Right atrium auricular region (tissue), 2 donors: ENCODE measurements at regions not wholly inside any gene's neighbourhood (a gene's known extent, or its start where the extent isn't known, plus 50 kb on each side); places are given as distances from the start of the nearest gene placed in this dataset.

ENCODE experiments used
- DNase-seq: peaks from one replicate; pipeline ENCODE4 v3.0.0-alpha.2; 2019; ENCODE audit warnings: low spot score
- H3K27ac ChIP-seq, 2 donors: fragments of 200-600 bp; sonication (generic); 1 replicate in 1 of 2; 2 replicates in 1 of 2; pipeline ENCODE4 v1.5.1; 2016 to 2019
- H3K27me3 ChIP-seq, 2 donors: fragments of 200-600 bp; sonication (generic); one replicate each; pipeline versions ENCODE4 v1.5.1 to v1.6.0; 2017 to 2019
- H3K36me3 ChIP-seq: fragments of 200-600 bp; sonication (generic); one replicate; pipeline ENCODE4 v1.5.1; 2016
- H3K4me1 ChIP-seq, 2 donors: fragments of 200-600 bp; sonication (generic); one replicate each; pipeline versions ENCODE4 v1.5.1 to v1.6.0; 2017 to 2019
- H3K4me3 ChIP-seq, 2 donors: fragments of 200-600 bp; sonication (generic); 1 replicate in 1 of 2; 2 replicates in 1 of 2; pipeline ENCODE4 v1.5.1; 2017 to 2019; ENCODE audit warnings: mild to moderate bottlenecking in 1 of 2, moderate library complexity in 1 of 2
- H3K9me3 ChIP-seq, 2 donors: fragments of 200-600 bp; sonication (generic); one replicate each; pipeline ENCODE4 v1.5.1; 2019
- CTCF ChIP-seq, 2 donors: fragments of 200-600 bp; sonication (generic); IDR thresholded peaks; one replicate each; pipeline ENCODE4 v1.5.1; 2019; ENCODE audit warnings: antibody characterized with exemption in 2 of 2

GRCh38 chr17:6346986-6347385 lies 87.9 kb downstream of the AIPL1 start:
- Histone ChIP-seq H3K27me3 (no peaks in the 10 kb centered on the region), H3K36me3 (no peaks in the 10 kb centered on the region), H3K4me1 (no peaks in the 10 kb centered on the region), H3K9me3 (no peaks in the 10 kb centered on the region), H3K4me3 (no peak overlapping the region), H3K27ac (no peak overlapping the region)
- DNase-seq = no peak
- no peak for TF ChIP-seq CTCF (IDR thresholded peaks at IDR 0.05)

- TF ChIP-seq CTCF (IDR thresholded peaks at IDR 0.05) = no peak
- Histone ChIP-seq H3K27me3 (no peaks in the 10 kb centered on the region), H3K4me3 (no peak overlapping the region), H3K9me3 (no peaks in the 10 kb centered on the region), H3K27ac (no peak overlapping the region), H3K4me1 (no peaks in the 10 kb centered on the region), H3K36me3 (no peaks in the 10 kb centered on the region)
- no peak for DNase-seq
Measured at GRCh38 chr17:6346156-6346786, 88.7 kb downstream of the AIPL1 start.

- no peak for TF ChIP-seq CTCF (IDR thresholded peaks at IDR 0.05)
Measured at GRCh38 chr17:6343736-6344135, 91.2 kb downstream of the AIPL1 start.

GRCh38 chr17:6343191-6343590 lies 91.7 kb downstream of the AIPL1 start:
- Histone ChIP-seq H3K4me3 (no peak overlapping the region), H3K4me1 (no peaks in the 10 kb centered on the region), H3K27me3 (no peaks in the 10 kb centered on the region), H3K36me3 (no peaks in the 10 kb centered on the region), H3K9me3 (no peaks in the 10 kb centered on the region), H3K27ac (no peak overlapping the region)
- no peak for TF ChIP-seq CTCF (IDR thresholded peaks at IDR 0.05)
- no peak for DNase-seq

More at GRCh38 chr17:6343736-6344135, 91.2 kb downstream of the AIPL1 start:
- no peaks in the 10 kb centered on the region for H3K4me1 ChIP-seq
- H3K36me3 ChIP-seq = no peaks in the 10 kb centered on the region
- no peak for DNase-seq
- H3K27me3 ChIP-seq = no peaks in the 10 kb centered on the region
- no peak overlapping the region for H3K27ac ChIP-seq
- H3K9me3 ChIP-seq = no peaks in the 10 kb centered on the region
- no peak overlapping the region for H3K4me3 ChIP-seq

GRCh38 chr17:6340708-6341107 lies 94.2 kb downstream of the AIPL1 start:
- Histone ChIP-seq H3K4me1 (no peaks in the 10 kb centered on the region), H3K4me3 (no peak overlapping the region), H3K27ac (no peak overlapping the region), H3K36me3 (no peaks in the 10 kb centered on the region), H3K9me3 (no peaks in the 10 kb centered on the region), H3K27me3 (no peaks in the 10 kb centered on the region)
- DNase-seq = no peak
- TF ChIP-seq CTCF (IDR thresholded peaks at IDR 0.05) = no peak

- Histone ChIP-seq H3K4me1 (no peaks in the 10 kb centered on the region), H3K36me3 (no peaks in the 10 kb centered on the region), H3K9me3 (no peaks in the 10 kb centered on the region), H3K4me3 (no peak overlapping the region), H3K27ac (no peak overlapping the region), H3K27me3 (no peaks in the 10 kb centered on the region)
- no peak for DNase-seq
- no peak for TF ChIP-seq CTCF (IDR thresholded peaks at IDR 0.05)
Measured at GRCh38 chr17:6334386-6334785, 100.5 kb downstream of the AIPL1 start.
